GM18505 (cell line): ENCODE measurements at regions not wholly inside any gene's neighbourhood (a gene's known extent, or its start where the extent isn't known, plus 50 kb on each side); places are given as distances from the start of the nearest gene placed in this dataset.

Experiments
- ATAC-seq: cut with Tn5 transposase; IDR thresholded peaks from one replicate; pipeline ENCODE4 v1.9.1; 2021; ENCODE audit not compliant: unreplicated experiment
- POLR2A ChIP-seq: IDR thresholded peaks from 4 replicates; pipeline ENCODE4 v1.6.1; 2011; ENCODE audit warnings: borderline replicate concordance; ENCODE audit not compliant: insufficient read depth, insufficient read length; ENCODE audit errors: extremely low read depth

GRCh38 chr4:174438711-174439110 is 83.6 kb downstream of the HPGD start:
- no peak for TF ChIP-seq POLR2A
- no peak for ATAC-seq

GRCh38 chr4:174437749-174438148 is 84.5 kb downstream of the HPGD start:
- no peak for ATAC-seq
- no peak for TF ChIP-seq POLR2A

DNA sequence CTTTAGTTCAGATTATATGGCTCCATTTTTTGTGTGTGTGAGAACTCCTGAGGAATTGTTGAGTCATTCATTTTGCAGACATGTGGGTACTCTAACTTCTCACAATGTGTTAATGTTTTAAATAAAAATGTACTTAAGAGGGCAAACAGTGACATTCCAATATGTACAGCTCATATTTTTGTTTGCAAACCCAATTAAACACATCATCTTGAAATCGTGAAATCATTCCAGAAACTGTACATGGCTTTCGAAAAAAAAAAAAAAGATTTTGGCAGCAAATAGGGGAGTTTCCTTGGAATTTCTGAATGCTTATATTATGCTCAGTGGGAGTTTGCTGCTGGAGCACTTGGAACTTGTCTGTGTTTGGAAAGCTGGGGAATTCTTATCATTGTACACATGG is 85.0 kb downstream of the HPGD start:
- ATAC-seq, result no peak
- TF ChIP-seq POLR2A, result no peak

- ATAC-seq, result no peak
- TF ChIP-seq POLR2A, result no peak
Measured at GRCh38 chr4:174436377-174436776, 85.9 kb downstream of the HPGD start.

DNA sequence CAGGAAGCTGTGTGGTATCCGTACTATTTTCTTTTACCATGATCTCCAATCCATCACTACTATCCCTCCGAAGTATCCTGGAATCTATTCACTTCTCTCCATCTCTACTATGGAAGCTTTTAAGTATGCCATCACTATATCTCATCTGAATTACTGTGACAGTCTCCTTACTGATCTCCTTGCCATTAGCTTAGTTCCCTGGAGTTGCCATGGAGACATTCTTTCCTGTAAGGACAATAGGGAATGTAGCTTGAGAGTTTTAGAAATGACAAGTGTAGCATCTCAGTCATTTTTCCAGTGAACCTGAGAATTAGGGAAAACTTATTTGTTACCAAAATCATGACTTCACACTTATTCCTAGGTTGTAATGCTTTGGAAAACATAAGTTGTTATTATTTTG is 86.3 kb downstream of the HPGD start:
- ATAC-seq, result no peak
- no peak for TF ChIP-seq POLR2A

GRCh38 chr4:174434455-174434854 is 87.8 kb downstream of the HPGD start:
- no peak for ATAC-seq
- no peak for TF ChIP-seq POLR2A

DNA sequence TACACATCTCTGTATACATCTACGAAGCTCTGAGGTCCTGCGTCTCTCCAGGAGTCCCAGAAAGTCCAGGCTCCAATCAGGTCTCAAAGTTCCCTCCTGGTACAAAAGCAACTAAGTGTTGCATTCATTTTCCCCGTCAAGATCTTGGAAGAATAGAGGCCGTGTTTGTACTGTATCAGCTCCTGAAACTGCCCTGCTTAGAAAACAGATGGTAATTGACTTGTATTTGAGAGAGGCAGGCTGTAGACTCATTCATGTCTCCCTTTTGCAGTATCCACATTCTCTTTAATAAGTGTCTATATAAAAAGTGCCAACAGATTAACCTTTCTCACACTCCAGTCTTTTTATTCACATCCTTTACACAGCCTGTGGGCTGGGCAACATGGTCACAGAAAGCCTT is 91.7 kb downstream of the HPGD start:
- TF ChIP-seq POLR2A, result no peak
- no peak for ATAC-seq

DNA sequence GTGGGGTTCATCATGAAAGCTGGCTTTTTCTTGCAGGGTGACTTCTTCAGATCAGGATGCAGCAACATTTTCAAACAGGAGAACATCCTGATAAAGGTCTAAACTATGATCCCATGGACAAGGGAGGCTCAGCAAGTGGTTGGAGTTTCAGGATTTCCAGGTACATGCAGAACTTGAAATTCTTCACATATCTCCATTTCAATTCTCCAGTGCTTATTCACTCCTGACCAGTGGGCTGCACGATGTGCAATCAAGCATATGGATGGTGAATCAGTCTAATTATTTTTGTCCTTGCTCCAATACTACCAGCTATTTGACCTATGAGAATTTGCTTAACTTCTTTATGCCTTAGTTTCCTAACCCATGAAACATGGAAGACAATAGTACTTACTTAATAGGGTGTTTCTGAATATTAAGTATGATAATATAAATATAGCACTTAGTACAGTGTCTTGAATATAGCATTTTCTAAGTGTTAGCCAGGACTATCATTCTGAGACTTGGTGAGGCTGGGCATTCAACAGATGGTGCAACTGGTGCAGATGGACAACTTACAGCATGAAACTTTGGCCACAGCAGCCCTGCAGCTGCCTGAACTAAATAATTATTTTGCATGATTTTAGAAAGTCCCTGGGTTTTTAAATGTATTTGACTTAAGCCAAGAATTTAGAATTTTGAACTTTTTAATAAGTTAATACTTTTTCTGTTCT is 92.4 kb downstream of the HPGD start:
- TF ChIP-seq POLR2A, result no peak
- no peak for ATAC-seq

DNA sequence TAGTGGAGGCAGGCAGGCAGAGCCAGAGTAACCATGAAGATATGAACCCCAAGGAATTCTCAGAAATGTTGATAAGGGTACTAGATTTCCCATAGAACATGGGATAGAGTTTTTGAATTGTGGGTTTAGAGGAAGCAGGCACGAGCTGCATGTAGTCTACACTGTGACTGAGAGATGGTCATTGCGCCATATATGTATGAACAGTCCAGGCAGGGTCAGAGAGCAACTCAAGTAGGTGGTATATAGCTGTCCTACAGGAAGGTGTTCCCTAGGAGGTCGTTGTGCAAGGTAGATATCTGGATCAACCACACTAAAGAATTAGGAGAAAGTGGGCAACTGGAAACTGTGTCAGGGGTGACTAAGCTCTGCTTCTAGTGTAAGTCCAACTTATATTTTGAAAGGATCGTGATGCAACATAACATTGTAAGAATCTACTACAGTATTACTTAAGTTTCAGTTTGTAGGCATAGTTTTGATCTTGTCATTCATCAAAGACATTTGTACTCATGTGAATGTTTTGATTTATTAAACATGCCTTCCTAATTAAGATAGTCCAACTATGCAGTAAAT is 94.6 kb downstream of the HPGD start:
- TF ChIP-seq POLR2A, result no peak
- no peak for ATAC-seq

GRCh38 chr4:174425669-174426068 is 96.6 kb downstream of the HPGD start:
- no peak for TF ChIP-seq POLR2A
- no peak for ATAC-seq

DNA sequence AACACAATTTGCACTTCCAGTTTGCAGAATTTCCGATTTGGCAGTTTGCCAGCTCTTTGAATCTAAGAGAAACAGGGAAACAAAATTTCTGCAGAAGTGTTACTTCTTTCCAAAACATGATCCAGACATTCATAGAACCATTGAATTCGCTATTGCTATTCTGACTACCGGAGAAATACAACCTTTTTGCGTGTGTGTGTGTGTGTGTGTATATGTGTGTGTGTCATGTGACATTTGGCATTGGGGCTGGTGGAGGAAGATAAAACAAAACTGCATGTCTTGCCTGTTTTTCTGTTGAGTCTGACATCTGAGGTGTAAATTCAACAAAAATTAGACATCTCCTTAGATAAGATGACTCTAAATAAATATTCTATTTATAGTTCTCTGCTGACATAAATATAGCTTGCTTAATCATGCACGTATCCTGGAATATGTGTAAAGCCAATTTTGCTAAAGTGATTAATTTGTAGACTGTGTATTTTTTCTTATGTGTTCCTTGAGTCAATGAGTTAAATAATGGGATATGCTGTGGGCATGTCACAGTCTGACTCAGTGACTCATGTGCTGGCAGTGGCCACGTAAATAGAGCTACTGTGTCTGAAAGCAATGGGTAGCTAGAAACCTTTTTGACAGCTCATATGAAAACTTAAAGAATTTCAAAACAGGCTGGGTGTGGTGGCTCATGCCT is 98.9 kb downstream of the HPGD start:
- peak; percentile 77 for ATAC-seq
- no peak for TF ChIP-seq POLR2A

GRCh38 chr4:174422893-174423256 is 99.4 kb downstream of the HPGD start:
- TF ChIP-seq POLR2A, result no peak
- ATAC-seq, result peak; percentile 41

GRCh38 chr4:174420316-174420715 is 102.0 kb downstream of the HPGD start:
- no peak for TF ChIP-seq POLR2A
- no peak for ATAC-seq

- ATAC-seq, result no peak
- no peak for TF ChIP-seq POLR2A
Measured at GRCh38 chr4:174418640-174419212, 103.6 kb downstream of the HPGD start.
